Panc1 (cell line): ENCODE measurements at regions not wholly inside any gene's neighbourhood (a gene's known extent, or its start where the extent isn't known, plus 50 kb on each side); places are given as distances from the start of the nearest gene placed in this dataset.
"Not testable (repeated sequence)": the region's sequence is repeated elsewhere in the genome, so short reads cannot be mapped to it uniquely, and the experiment has no call there.

Experiments used
- ATAC-seq: fragments of 200-7000 bp; cut with Tn5 transposase; 2 replicates; pipeline ENCODE4 v1.9.1; 2020; ENCODE audit warnings: mild to moderate bottlenecking, moderate library complexity
- BruUV-seq: library from RNA; stranded (reverse); fragments of 400-500 nt; replicated peaks from 2 replicates; lab custom pipeline; 2021; lab: Mats Ljungman, UMichigan
- CTCF ChIA-PET: fragments of 300-600 bp; sonication (Branson Sonifier 250); formaldehyde crosslinking; loops from one replicate; lab custom pipeline; 2022; ENCODE audit warnings: antibody characterized with exemption; lab: Charles Lee
- POLR2A ChIA-PET: fragments of 300-600 bp; sonication (Branson Sonifier 250); formaldehyde crosslinking; loops from one replicate; lab custom pipeline; 2022; ENCODE audit warnings: antibody characterized with exemption; lab: Charles Lee
- DNase-seq: peaks from one replicate; pipeline ENCODE4 v3.0.0-alpha.2; 2010; ENCODE audit warnings: low read depth, low spot score
- H3K27ac ChIP-seq: 2 replicates; pipeline ENCODE4 v1.5.1; 2011; ENCODE audit warnings: mild to moderate bottlenecking, low read length, inconsistent platforms
- H3K27me3 ChIP-seq: fragments of 200-500 bp; sonication (Bioruptor generic); 2 replicates; pipeline ENCODE4 v1.6.0; 2014; ENCODE audit warnings: low read length, inconsistent platforms; ENCODE audit not compliant: control insufficient read depth, insufficient read depth
- H3K36me3 ChIP-seq: fragments of 200-500 bp; sonication (Bioruptor generic); 2 replicates; pipeline ENCODE4 v1.5.1; 2014; ENCODE audit warnings: inconsistent platforms, mild to moderate bottlenecking, low read length, moderate library complexity; ENCODE audit not compliant: control insufficient read depth, insufficient read depth
- H3K4me1 ChIP-seq: 2 replicates; pipeline ENCODE4 v1.5.1; 2011; ENCODE audit warnings: inconsistent platforms, mild to moderate bottlenecking, low read length, moderate library complexity; ENCODE audit not compliant: control insufficient read depth, insufficient read depth
- H3K4me3 ChIP-seq, 2 experiments: 2 replicates each; pipeline ENCODE4 v1.5.1; 2011 to 2012; ENCODE audit warnings: low read depth in 2 of 2, low read length in 2 of 2, mild to moderate bottlenecking in 2 of 2, inconsistent platforms in 1 of 2, moderate library complexity in 1 of 2
- H3K9me3 ChIP-seq: fragments of 200-500 bp; sonication (Bioruptor generic); 2 replicates; pipeline ENCODE4 v1.5.1; 2014; ENCODE audit warnings: low read depth, mild to moderate bottlenecking, inconsistent platforms, low read length, moderate library complexity; ENCODE audit not compliant: control insufficient read depth, insufficient read depth
- CTCF ChIP-seq: fragments of 450-650 bp; IDR thresholded peaks from 2 replicates; pipeline ENCODE4 v1.5.1; 2017; ENCODE audit warnings: mild to moderate bottlenecking
- POLR2AphosphoS5 ChIP-seq: IDR thresholded peaks from 2 replicates; pipeline ENCODE4 v1.6.1; 2012; ENCODE audit warnings: mild to moderate bottlenecking, low read depth, low read length, moderate library complexity
- SIN3A ChIP-seq: IDR thresholded peaks from 2 replicates; pipeline ENCODE4 v1.6.1; 2012; ENCODE audit warnings: low read depth, mild to moderate bottlenecking, low read length, moderate library complexity, borderline replicate concordance; ENCODE audit not compliant: insufficient read depth
- TCF7L2 ChIP-seq: IDR thresholded peaks from 2 replicates; pipeline ENCODE4 v1.6.1; 2011; ENCODE audit warnings: mild to moderate bottlenecking, low read depth, low read length, inconsistent platforms
- in situ Hi-C: cut with HindIII; loops from 2 replicates; pipeline ENCODE4 v1.10.0; 2016; ENCODE audit warnings: low sequenced_read_pairs, low pct_unique_long_range_greater_than_20kb
- intact Hi-C: fragments of 100-400 bp; cut with micrococcal nuclease; formaldehyde crosslinking; loops from one replicate; pipeline ENCODE4 v1.10.0; 2022; ENCODE audit not compliant: unreplicated experiment
- TF ChIP-seq, protein P1 (sequence below), 2 experiments: IDR thresholded peaks; 2 replicates each; pipeline ENCODE4 v1.6.1; 2011 to 2012; ENCODE audit warnings: low read depth in 2 of 2, control low read depth in 1 of 2, low read length in 1 of 2, mild to moderate bottlenecking in 1 of 2, moderate library complexity in 1 of 2; ENCODE audit not compliant: insufficient read depth in 1 of 2

GRCh38 chr2:199189229-199189628 lies 268.5 kb downstream of the SATB2 start:
- ChIA-PET CTCF (no interaction called here), POLR2A (no interaction called here)
- BruUV-seq = no TSS peak
- Histone ChIP-seq H3K27me3 (no peaks in the 10 kb centered on the region), H3K9me3 (no peaks in the 10 kb centered on the region), H3K36me3 (no peaks in the 10 kb centered on the region), H3K27ac (no peak overlapping the region), H3K4me1 (no peaks in the 10 kb centered on the region), H3K4me3 (no peak overlapping the region)
- no peak for ATAC-seq
- intact Hi-C loops (no loop called here), in situ Hi-C loops (no loop called here)
- no peak for DNase-seq
- TF ChIP-seq SIN3A (no peak), POLR2AphosphoS5 (no peak), TCF7L2 (no peak), CTCF (no peak)
- TF ChIP-seq, protein P1, sequence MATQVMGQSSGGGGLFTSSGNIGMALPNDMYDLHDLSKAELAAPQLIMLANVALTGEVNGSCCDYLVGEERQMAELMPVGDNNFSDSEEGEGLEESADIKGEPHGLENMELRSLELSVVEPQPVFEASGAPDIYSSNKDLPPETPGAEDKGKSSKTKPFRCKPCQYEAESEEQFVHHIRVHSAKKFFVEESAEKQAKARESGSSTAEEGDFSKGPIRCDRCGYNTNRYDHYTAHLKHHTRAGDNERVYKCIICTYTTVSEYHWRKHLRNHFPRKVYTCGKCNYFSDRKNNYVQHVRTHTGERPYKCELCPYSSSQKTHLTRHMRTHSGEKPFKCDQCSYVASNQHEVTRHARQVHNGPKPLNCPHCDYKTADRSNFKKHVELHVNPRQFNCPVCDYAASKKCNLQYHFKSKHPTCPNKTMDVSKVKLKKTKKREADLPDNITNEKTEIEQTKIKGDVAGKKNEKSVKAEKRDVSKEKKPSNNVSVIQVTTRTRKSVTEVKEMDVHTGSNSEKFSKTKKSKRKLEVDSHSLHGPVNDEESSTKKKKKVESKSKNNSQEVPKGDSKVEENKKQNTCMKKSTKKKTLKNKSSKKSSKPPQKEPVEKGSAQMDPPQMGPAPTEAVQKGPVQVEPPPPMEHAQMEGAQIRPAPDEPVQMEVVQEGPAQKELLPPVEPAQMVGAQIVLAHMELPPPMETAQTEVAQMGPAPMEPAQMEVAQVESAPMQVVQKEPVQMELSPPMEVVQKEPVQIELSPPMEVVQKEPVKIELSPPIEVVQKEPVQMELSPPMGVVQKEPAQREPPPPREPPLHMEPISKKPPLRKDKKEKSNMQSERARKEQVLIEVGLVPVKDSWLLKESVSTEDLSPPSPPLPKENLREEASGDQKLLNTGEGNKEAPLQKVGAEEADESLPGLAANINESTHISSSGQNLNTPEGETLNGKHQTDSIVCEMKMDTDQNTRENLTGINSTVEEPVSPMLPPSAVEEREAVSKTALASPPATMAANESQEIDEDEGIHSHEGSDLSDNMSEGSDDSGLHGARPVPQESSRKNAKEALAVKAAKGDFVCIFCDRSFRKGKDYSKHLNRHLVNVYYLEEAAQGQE (IDR thresholded peaks at IDR 0.05; ENCODE audit: insufficient read depth in 1 of 2, low read depth in 2 of 2, low read length in 1 of 2) = no peak

GRCh38 chr2:199186301-199186751 lies 271.4 kb downstream of the SATB2 start:
- in situ Hi-C loops = no loop called here
- Histone ChIP-seq H3K27ac (no peak overlapping the region), H3K9me3 (no peaks in the 10 kb centered on the region), H3K27me3 (no peaks in the 10 kb centered on the region), H3K4me3 (no peak overlapping the region), H3K4me1 (no peaks in the 10 kb centered on the region), H3K36me3 (no peaks in the 10 kb centered on the region)
- ATAC-seq (no peak), DNase-seq (no peak)
- TF ChIP-seq TCF7L2 = no peak
- TF ChIP-seq, protein P1 (IDR thresholded peaks at IDR 0.05; ENCODE audit: insufficient read depth in 1 of 2, low read depth in 2 of 2, low read length in 1 of 2) = no peak
- TF ChIP-seq POLR2AphosphoS5 = no peak
- TF ChIP-seq SIN3A = no peak
- TF ChIP-seq CTCF = no peak
- ChIA-PET POLR2A (no interaction called here), CTCF (no interaction called here)
- intact Hi-C loops = no loop called here
- no TSS peak for BruUV-seq

DNA sequence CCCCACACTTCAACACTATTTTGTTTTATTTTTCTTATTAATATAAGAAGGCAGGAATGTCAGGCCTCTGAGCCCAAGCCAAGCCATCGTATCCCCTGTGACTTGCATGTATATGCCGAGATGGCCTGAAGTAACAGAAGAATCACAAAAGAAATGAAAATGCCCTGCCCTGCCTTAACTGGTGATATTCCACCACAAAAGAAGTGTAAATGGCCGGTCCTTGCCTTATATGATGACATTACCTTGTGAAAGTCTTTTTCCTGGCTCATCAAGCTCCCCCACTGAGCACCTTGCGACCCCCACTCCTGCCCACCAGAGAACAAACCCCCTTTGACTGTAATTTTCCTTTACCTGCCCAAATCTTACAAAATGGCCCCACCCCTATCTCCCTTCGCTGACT lies 272.6 kb downstream of the SATB2 start:
- intact Hi-C loops, DNase-seq, H3K27ac ChIP-seq, H3K9me3 ChIP-seq, CTCF ChIA-PET, H3K4me3 ChIP-seq, H3K36me3 ChIP-seq, in situ Hi-C loops, ATAC-seq, H3K27me3 ChIP-seq, BruUV-seq, POLR2A ChIA-PET, H3K4me1 ChIP-seq: not testable (repeated sequence)
